ENCODE measurements at regions not wholly inside any gene's neighbourhood (a gene's known extent, or its start where the extent isn't known, plus 50 kb on each side); places are given as distances from the start of the nearest gene placed in this dataset.

DNA sequence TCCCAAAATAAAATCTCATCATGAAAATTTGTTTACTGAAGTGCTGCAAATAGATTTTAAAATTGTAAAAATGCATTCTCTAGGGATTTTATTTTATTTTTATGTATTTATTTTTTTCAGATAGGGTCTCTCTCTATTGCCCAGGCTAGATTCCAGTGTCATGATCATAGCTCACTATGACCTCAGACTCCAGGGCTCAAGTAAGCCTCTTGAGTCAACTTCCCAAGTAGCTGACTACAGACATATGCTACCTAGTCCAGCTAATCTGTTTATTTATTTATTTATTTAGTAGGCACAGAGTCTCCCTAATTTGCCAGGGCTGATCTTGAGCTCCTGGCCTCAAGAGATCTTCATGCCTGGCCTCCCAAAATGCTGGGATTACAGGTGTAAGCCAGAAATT, 317.7 kb upstream of the ANXA10 start:
- TF ChIP-seq YY1 (IDR thresholded peaks at IDR 0.05; ENCODE audit: insufficient read depth, insufficient read length) (no peak), ZNF274 (IDR thresholded peaks at IDR 0.05; ENCODE audit: low read depth, low read length) (no peak), SUZ12 (IDR thresholded peaks at IDR 0.05; ENCODE audit: extremely low read depth, insufficient read depth, insufficient read length) (no peak)
